ENCODE measurements at regions not wholly inside any gene's neighbourhood (a gene's known extent, or its start where the extent isn't known, plus 50 kb on each side); places are given as distances from the start of the nearest gene placed in this dataset.
"Not testable (repeated sequence)": the region's sequence is repeated elsewhere in the genome, so short reads cannot be mapped to it uniquely, and the experiment has no call there.

GRCh38 chr9:34907044-34907443 lies 51.0 kb upstream of the PHF24 start:
- no peak for DNase-seq (ENCODE audit: low read depth in 2 of 2)

- DNase-seq (ENCODE audit: low read depth in 2 of 2): peak; percentile 49 to 64
These were observed 58.4 kb upstream of the PHF24 start for GRCh38 chr9:34899535-34900158.

DNA sequence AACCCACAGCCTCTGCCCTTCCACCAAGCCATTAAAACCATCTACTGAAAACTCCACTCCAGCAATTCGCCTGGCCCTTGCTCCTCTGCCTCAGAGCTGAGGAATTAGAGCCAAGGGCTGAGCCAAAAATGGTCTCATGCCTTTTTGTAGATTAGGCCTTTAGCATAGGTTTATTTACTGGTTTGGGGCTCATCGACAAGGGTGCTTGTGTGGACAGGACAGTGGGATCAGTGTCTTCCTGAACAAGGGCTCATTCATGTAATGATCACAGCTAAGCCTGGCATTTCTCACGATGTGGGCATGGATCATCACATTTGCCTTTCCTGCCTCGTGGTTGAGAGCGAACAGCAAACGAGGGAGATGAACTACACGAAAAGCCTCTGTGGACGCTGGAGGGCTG lies 59.2 kb upstream of the PHF24 start:
- no peak for DNase-seq (ENCODE audit: low read depth in 2 of 2)

GRCh38 chr9:34896112-34896511 lies 62.0 kb upstream of the PHF24 start:
- no peak for DNase-seq (ENCODE audit: low read depth in 2 of 2)

GRCh38 chr9:34892886-34893285 lies 65.2 kb upstream of the PHF24 start:
- no peak for DNase-seq (ENCODE audit: low read depth in 2 of 2)

GRCh38 chr9:34891386-34891785 lies 66.7 kb upstream of the PHF24 start:
- DNase-seq (ENCODE audit: low read depth in 2 of 2): no peak

- DNase-seq (ENCODE audit: low read depth in 2 of 2): no peak
These were observed 70.2 kb upstream of the PHF24 start for GRCh38 chr9:34887841-34888240.

DNA sequence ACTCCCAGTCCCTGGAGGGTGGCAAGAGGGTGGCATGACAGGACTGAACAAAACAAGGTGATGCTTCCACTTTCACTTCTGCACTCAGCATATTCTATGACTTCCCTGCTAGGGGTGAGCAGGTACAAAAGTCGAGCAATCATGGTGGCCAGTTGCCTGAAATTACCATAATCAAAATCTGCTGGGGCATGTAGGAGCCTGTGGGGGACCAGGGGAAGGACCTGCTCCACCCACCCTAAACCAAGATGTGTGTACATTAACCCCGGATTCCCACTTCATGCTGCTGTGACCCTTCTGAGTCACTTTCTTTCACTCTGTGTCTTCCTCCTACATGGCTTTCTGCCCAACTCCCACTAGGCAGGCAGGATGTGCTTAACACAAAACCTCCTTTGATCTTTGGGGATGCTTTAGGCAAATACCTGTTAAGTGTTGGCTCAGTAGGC lies 73.3 kb upstream of the PHF24 start:
- DNase-seq (ENCODE audit: low read depth in 2 of 2): no peak

DNA sequence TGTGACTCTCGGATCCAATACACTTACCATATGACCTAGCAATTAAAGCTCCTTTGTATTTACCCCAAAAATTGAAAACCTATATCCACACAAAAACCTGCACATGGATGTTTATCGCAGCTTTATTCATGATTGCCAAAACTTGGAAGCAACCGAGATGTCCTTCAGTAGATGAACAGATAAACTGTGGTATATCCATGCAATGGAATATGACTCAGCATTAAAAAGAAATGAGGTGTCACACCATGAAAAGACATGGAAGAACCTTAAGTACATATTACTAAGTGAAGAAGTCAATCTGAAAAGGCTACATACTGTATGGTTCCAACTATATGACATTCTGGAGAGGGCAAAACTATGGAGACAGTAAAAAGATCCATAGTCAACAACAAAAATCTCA lies 82.0 kb upstream of the PHF24 start:
- no peak for DNase-seq (ENCODE audit: low read depth in 2 of 2)

DNA sequence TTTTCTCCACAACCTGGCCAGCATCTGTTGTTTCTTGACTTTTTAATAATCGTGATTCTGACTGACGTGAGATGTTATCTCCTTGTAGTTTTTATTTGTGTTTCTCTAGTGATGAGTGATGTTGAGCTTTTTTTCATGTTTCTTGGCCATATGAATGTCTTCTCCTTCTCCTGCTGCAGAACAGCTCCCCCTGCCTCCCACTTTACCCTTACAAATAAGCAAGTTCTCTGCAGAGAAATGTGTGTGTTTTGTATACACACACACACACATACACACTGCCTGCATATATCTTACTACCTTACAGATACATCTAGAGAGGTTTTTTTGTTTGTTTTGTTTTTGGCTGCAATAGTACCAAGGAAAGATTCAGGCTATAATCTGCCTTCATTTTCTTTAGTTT lies 88.7 kb upstream of the PHF24 start:
- DNase-seq (ENCODE audit: low read depth in 2 of 2): no peak

GRCh38 chr9:34866614-34867013 lies 91.5 kb upstream of the PHF24 start:
- no peak for DNase-seq (ENCODE audit: low read depth in 2 of 2)

DNA sequence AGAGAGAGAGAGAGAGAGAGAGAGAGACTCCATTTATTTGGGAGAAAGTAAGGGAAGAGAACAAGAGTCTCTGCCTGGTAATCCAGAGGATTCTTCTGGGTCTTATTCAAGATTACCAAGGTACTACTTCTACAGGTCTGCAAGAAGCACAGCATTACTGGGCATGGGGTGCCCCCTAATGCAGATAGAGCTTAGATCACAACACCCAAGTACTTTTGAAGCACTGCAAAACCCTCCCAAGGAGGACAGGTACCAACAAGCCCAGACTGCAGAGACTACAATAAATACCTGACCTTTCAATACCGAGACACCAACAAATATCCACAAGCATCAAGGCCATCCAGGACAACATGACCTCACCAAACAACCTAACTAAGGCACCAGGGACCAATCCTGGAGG lies 94.7 kb upstream of the PHF24 start:
- no peak for DNase-seq (ENCODE audit: low read depth in 2 of 2)

DNA sequence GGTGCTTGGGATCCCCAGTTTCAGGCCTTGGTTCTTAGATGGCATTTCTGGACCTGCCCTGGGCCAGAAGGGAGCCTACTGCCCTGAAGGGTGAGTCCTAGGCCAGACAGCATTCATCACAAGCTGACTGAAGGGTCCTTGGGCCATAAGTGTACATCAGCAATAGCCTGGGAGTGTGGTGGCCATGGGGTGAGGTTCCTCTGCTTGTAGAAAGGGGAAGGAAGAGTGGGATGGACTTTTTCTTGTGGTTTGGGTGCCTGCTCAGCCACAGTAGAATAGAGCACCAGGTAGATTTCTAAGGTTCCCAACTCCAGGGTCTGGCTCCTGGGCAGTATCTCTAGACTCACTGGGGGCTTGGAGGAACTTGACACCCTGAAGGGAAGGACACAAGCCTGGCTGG lies 95.2 kb upstream of the PHF24 start:
- DNase-seq (ENCODE audit: low read depth in 2 of 2): no peak

GRCh38 chr9:34862043-34862442 lies 96.0 kb upstream of the PHF24 start:
- DNase-seq (ENCODE audit: low read depth in 2 of 2): no peak

DNA sequence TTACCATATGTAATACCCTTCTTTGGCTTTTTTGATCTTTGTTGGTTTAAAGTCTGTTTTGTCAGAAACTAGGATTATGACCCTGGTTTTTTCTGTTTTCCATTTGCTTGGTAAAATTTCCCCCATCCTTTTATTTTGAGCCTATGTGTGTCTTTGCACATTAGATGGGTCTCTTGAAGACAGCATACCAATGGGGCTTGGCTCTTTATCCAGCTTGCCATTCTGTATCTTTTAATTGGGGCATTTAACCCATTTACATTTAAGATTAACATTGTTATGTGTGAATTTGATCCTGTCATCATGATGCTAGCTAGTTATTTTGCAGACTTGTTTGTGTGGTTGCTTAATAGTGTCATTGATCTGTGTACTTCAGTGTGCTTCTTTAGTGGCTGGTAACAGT lies 103.1 kb upstream of the PHF24 start:
- DNase-seq (ENCODE audit: low read depth in 2 of 2): not testable (repeated sequence)

- no peak for DNase-seq (ENCODE audit: low read depth in 2 of 2)
These were observed 120.1 kb upstream of the CCL21 start for GRCh38 chr9:34830068-34830467.

- DNase-seq (ENCODE audit: low read depth in 2 of 2): no peak
These were observed 117.1 kb upstream of the CCL21 start for GRCh38 chr9:34826999-34827538.

GRCh38 chr9:34825775-34826174 lies 115.8 kb upstream of the CCL21 start:
- no peak for DNase-seq (ENCODE audit: low read depth in 2 of 2)

DNA sequence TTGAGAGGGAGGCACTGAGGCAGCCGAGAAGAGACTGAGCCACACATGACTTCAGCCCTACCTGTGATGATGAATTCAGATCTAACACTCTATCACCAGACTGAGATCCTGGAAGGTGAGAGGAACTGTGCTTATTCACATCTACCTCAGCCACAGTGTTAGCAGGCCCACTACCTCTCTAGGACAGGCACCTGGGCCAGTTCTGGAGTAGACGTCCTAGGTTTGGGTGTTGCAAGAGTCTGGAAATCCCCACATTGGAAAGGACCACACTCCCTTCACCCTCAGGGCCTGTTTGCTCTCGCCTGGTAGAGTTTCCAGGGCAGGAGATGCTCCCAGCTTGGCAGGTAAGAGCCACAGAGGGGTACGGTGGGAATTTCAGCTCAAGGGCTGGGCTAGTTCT lies 113.8 kb upstream of the CCL21 start:
- no peak for DNase-seq (ENCODE audit: low read depth in 2 of 2)

DNA sequence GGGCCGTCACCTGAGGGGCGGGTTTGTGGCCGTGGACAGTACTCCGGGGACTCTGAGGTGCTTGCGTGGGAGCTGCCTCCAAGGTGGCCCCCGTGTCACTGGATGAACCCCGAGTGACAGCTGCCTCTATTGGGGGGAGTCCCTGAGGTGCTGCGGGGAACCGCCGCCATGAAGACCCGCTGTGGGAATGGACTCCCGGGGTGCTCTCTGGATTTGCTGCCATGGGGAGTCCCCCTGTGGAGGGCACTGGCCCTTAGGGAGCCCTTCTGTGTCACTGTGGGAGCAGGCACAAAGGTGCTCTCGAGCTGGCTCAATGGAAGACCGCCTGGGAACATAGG lies 100.2 kb upstream of the CCL21 start:
- no peak for DNase-seq (ENCODE audit: low read depth in 2 of 2)

DNA sequence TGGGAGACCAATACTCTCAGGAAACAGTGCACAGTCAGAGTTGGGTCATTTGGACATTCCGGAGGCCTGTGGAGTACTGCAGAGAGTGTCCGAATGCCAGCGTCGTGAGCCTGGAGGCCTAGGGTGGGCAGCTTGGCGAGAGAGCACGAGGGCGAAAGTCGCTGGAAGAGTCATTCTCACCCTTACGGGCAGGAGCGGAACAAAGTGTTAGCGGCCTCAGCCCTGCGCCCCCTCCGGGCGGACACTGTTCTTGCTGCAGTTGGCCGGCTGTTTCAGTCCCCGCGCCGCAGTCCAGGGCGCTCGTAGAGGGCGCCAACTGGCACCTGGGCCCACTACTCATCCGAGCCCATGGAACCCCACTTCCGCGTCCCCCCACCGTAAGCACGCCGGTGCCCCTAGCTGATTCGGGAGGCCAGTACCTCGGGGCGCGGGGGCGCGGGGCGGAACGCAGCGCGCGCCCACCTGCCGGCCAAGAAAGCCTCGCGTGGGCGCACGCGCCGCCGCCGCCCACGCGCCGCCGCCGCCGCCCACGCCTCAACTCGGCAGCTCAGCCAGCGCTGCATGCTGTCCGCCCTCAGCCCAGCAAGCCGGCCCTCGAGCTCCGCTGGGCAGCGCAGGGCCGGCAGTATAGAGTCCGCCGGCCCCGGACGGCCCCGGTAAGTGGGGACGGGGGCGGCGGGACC lies 99.7 kb upstream of the CCL21 start:
- DNase-seq (ENCODE audit: low read depth in 2 of 2): no peak

GRCh38 chr9:34802916-34803315 lies 93.0 kb upstream of the CCL21 start:
- no peak for DNase-seq (ENCODE audit: low read depth in 2 of 2)

GRCh38 chr9:34797367-34797766 lies 87.4 kb upstream of the CCL21 start:
- DNase-seq (ENCODE audit: low read depth in 2 of 2): no peak

DNA sequence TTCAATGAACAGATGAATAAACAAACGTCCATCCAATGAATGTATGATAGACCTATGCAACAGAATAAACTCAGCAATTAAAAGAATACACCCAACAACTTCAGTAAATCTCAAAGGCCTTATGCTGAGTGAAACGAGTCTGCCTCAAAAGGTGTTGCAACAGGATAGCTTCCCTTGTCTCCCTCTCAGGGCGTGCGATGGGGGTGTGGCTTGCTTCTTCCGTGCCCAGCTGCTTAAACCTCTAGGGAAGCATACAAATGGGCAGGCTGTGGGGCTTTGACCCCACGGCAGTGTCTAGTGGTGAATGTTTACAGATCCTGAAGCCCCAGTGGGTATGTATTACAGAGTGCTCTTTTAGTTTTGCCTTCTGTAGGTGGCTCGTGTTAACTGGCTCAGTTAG lies 87.0 kb upstream of the CCL21 start:
- DNase-seq (ENCODE audit: low read depth in 2 of 2): no peak

All from stimulated activated CD8-positive, alpha-beta memory T cell treated with anti-CD3 and anti-CD28 coated beads, Interleukin-15, amount 100 ng/mL, for 4 hours (primary cell).